HG02623 (cell line): ENCODE measurements at regions not wholly inside any gene's neighbourhood (a gene's known extent, or its start where the extent isn't known, plus 50 kb on each side); places are given as distances from the start of the nearest gene placed in this dataset.

Experiments used
- ATAC-seq: cut with Tn5 transposase; IDR thresholded peaks from one replicate; pipeline ENCODE4 v1.9.1; 2021; ENCODE audit warnings: moderate library complexity; ENCODE audit not compliant: unreplicated experiment

GRCh38 chr6:163630572-163630971 lies 216.1 kb downstream of the QKI start:
- no peak for ATAC-seq

DNA sequence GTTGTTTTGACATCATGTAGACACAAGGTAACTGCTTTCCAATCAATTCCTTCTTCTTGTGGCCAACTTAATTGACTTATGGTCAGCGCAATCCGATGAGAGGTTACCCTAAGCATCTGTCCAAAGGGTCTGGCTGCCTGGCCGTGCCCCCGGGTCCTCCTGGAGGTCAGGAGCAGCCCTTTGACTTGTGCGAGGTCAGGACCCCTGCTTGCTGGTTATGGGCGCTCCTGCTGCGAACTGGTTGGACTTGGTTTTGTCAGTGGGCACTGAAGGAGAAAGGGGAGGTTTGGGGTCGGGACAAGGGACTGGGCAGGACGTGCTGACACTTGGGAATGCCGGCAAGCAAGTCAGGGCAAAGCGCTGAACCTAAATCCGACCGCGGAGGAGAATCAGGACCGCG lies 215.6 kb downstream of the QKI start:
- ATAC-seq = no peak
